Epithelial cell of esophagus (primary cell): ENCODE measurements at regions not wholly inside any gene's neighbourhood (a gene's known extent, or its start where the extent isn't known, plus 50 kb on each side); places are given as distances from the start of the nearest gene placed in this dataset.
A peak's percentile ranks its signal among the peaks of the same experiment; 100 is the strongest.

Experiments
- DNase-seq: peaks from one replicate; pipeline ENCODE4 v3.0.0; 2010; ENCODE audit warnings: low read depth
- H3K4me3 ChIP-seq: 2 replicates; pipeline ENCODE4 v1.5.1; 2011; ENCODE audit warnings: mild to moderate bottlenecking, low read length, control low read depth
- CTCF ChIP-seq: IDR thresholded peaks from 2 replicates; pipeline ENCODE4 v1.5.1; 2011; ENCODE audit warnings: low read depth, mild to moderate bottlenecking, low read length, control low read depth, inconsistent platforms; ENCODE audit not compliant: insufficient read depth; ENCODE audit errors: missing control alignments

- no peak for TF ChIP-seq CTCF
- no peak overlapping the region for H3K4me3 ChIP-seq
- DNase-seq: no peak
Measured at GRCh38 chr6:145187491-145188206, 547.7 kb downstream of the EPM2A start.

- no peak for TF ChIP-seq CTCF
- H3K4me3 ChIP-seq: no peak overlapping the region
- no peak for DNase-seq
Measured at GRCh38 chr6:145189836-145190235, 545.5 kb downstream of the EPM2A start.

- no peak for TF ChIP-seq CTCF
- H3K4me3 ChIP-seq: no peak overlapping the region
- DNase-seq: no peak
Measured at GRCh38 chr6:145194389-145194788, 540.9 kb downstream of the EPM2A start.

GRCh38 chr6:145199961-145200360 lies 535.4 kb downstream of the EPM2A start:
- no peak for TF ChIP-seq CTCF
- peak; percentile 83 for DNase-seq
- H3K4me3 ChIP-seq: no peak overlapping the region

- H3K4me3 ChIP-seq: no peak overlapping the region
- DNase-seq: no peak
- TF ChIP-seq CTCF: no peak
Measured at GRCh38 chr6:145204301-145204700, 531.0 kb downstream of the EPM2A start.

GRCh38 chr6:145206247-145206907 lies 528.9 kb downstream of the EPM2A start:
- no peak for DNase-seq
- TF ChIP-seq CTCF: no peak
- H3K4me3 ChIP-seq: no peak overlapping the region
